ENCODE measurements at regions not wholly inside any gene's neighbourhood (a gene's known extent, or its start where the extent isn't known, plus 50 kb on each side); places are given as distances from the start of the nearest gene placed in this dataset.
"Not testable (repeated sequence)": the region's sequence is repeated elsewhere in the genome, so short reads cannot be mapped to it uniquely, and the experiment has no call there.

GRCh38 chr9:90489066-90489465 lies 153.6 kb downstream of the DIRAS2 start:
- no peak overlapping the region for H3K27ac ChIP-seq (ENCODE audit: insufficient read depth, low read depth, low read length, poor library complexity, severe bottlenecking)
- no peaks in the 10 kb centered on the region for H3K36me3 ChIP-seq (ENCODE audit: control insufficient read depth, insufficient read depth, low read length)
- 91 to 96% methylated on average over 4 of the region's 4 CpGs for WGBS, 2 experiments
- no peak overlapping the region for H3K4me3 ChIP-seq (ENCODE audit: insufficient read depth, low read depth, low read length)
- no peaks in the 10 kb centered on the region for H3K9me3 ChIP-seq (ENCODE audit: control insufficient read depth, low read length)
- H3K27me3 ChIP-seq (ENCODE audit: control insufficient read depth, insufficient read depth, low read length, poor library complexity, severe bottlenecking), result no peaks in the 10 kb centered on the region
- H3K4me1 ChIP-seq (ENCODE audit: control insufficient read depth, insufficient read depth, low read length), result no peaks in the 10 kb centered on the region

GRCh38 chr9:90499761-90500160 lies 142.9 kb downstream of the DIRAS2 start:
- Histone ChIP-seq H3K27ac (ENCODE audit: insufficient read depth, low read depth, low read length, poor library complexity, severe bottlenecking) (no peak overlapping the region), H3K36me3 (ENCODE audit: control insufficient read depth, insufficient read depth, low read length) (no peaks in the 10 kb centered on the region), H3K4me3 (ENCODE audit: insufficient read depth, low read depth, low read length) (no peak overlapping the region), H3K9me3 (ENCODE audit: control insufficient read depth, low read length) (no peaks in the 10 kb centered on the region), H3K4me1 (ENCODE audit: control insufficient read depth, insufficient read depth, low read length) (peaks cover 7% of the 10 kb centered on the region), H3K27me3 (ENCODE audit: control insufficient read depth, insufficient read depth, low read length, poor library complexity, severe bottlenecking) (no peaks in the 10 kb centered on the region)
- 95 to 100% methylated on average over 2 of the region's 2 CpGs for WGBS, 2 experiments

GRCh38 chr9:90502134-90502533 lies 140.5 kb downstream of the DIRAS2 start:
- Histone ChIP-seq H3K27me3 (ENCODE audit: control insufficient read depth, insufficient read depth, low read length, poor library complexity, severe bottlenecking) (no peaks in the 10 kb centered on the region), H3K4me3 (ENCODE audit: insufficient read depth, low read depth, low read length) (no peak overlapping the region), H3K9me3 (ENCODE audit: control insufficient read depth, low read length) (no peaks in the 10 kb centered on the region), H3K27ac (ENCODE audit: insufficient read depth, low read depth, low read length, poor library complexity, severe bottlenecking) (no peak overlapping the region), H3K36me3 (ENCODE audit: control insufficient read depth, insufficient read depth, low read length) (no peaks in the 10 kb centered on the region), H3K4me1 (ENCODE audit: control insufficient read depth, insufficient read depth, low read length) (peaks cover 7% of the 10 kb centered on the region)
- WGBS, 2 experiments, result 30 to 40% methylated on average over 3 to 4 of the region's 4 CpGs

- no peaks in the 10 kb centered on the region for H3K9me3 ChIP-seq (ENCODE audit: control insufficient read depth, low read length)
- H3K4me3 ChIP-seq (ENCODE audit: insufficient read depth, low read depth, low read length), result no peak overlapping the region
- peaks cover 7% of the 10 kb centered on the region for H3K4me1 ChIP-seq (ENCODE audit: control insufficient read depth, insufficient read depth, low read length)
- H3K36me3 ChIP-seq (ENCODE audit: control insufficient read depth, insufficient read depth, low read length), result no peaks in the 10 kb centered on the region
- H3K27me3 ChIP-seq (ENCODE audit: control insufficient read depth, insufficient read depth, low read length, poor library complexity, severe bottlenecking), result no peaks in the 10 kb centered on the region
- H3K27ac ChIP-seq (ENCODE audit: insufficient read depth, low read depth, low read length, poor library complexity, severe bottlenecking), result no peak overlapping the region
Measured at GRCh38 chr9:90504486-90504885, 138.1 kb downstream of the DIRAS2 start.

- no peak overlapping the region for H3K4me3 ChIP-seq (ENCODE audit: insufficient read depth, low read depth, low read length)
- no peaks in the 10 kb centered on the region for H3K36me3 ChIP-seq (ENCODE audit: control insufficient read depth, insufficient read depth, low read length)
- no peak overlapping the region for H3K27ac ChIP-seq (ENCODE audit: insufficient read depth, low read depth, low read length, poor library complexity, severe bottlenecking)
- WGBS, 2 experiments, result 82% methylated on average over 1 of the region's 1 CpG; no CpG with 5 or more reads in 1 of the 2 experiments
- H3K4me1 ChIP-seq (ENCODE audit: control insufficient read depth, insufficient read depth, low read length), result peaks cover 7% of the 10 kb centered on the region
- no peaks in the 10 kb centered on the region for H3K27me3 ChIP-seq (ENCODE audit: control insufficient read depth, insufficient read depth, low read length, poor library complexity, severe bottlenecking)
- H3K9me3 ChIP-seq (ENCODE audit: control insufficient read depth, low read length), result no peaks in the 10 kb centered on the region
Measured at GRCh38 chr9:90505695-90506094, 136.9 kb downstream of the DIRAS2 start.

- H3K4me3 ChIP-seq (ENCODE audit: insufficient read depth, low read depth, low read length); H3K27me3 ChIP-seq (ENCODE audit: control insufficient read depth, insufficient read depth, low read length, poor library complexity, severe bottlenecking); H3K4me1 ChIP-seq (ENCODE audit: control insufficient read depth, insufficient read depth, low read length); H3K27ac ChIP-seq (ENCODE audit: insufficient read depth, low read depth, low read length, poor library complexity, severe bottlenecking); H3K9me3 ChIP-seq (ENCODE audit: control insufficient read depth, low read length); H3K36me3 ChIP-seq (ENCODE audit: control insufficient read depth, insufficient read depth, low read length): not testable (repeated sequence)
- 91 to 94% methylated on average over 4 of the region's 4 CpGs for WGBS, 2 experiments
Measured at GRCh38 chr9:90506402-90506801, 136.2 kb downstream of the DIRAS2 start.

- Histone ChIP-seq H3K27me3 (ENCODE audit: control insufficient read depth, insufficient read depth, low read length, poor library complexity, severe bottlenecking) (no peaks in the 10 kb centered on the region), H3K36me3 (ENCODE audit: control insufficient read depth, insufficient read depth, low read length) (no peaks in the 10 kb centered on the region), H3K9me3 (ENCODE audit: control insufficient read depth, low read length) (no peaks in the 10 kb centered on the region), H3K4me1 (ENCODE audit: control insufficient read depth, insufficient read depth, low read length) (no peaks in the 10 kb centered on the region), H3K27ac (ENCODE audit: insufficient read depth, low read depth, low read length, poor library complexity, severe bottlenecking) (no peak overlapping the region), H3K4me3 (ENCODE audit: insufficient read depth, low read depth, low read length) (no peak overlapping the region)
- WGBS, 2 experiments, result 100% methylated on average over 1 to 2 of the region's 2 CpGs
Measured at GRCh38 chr9:90507621-90508020, 135.0 kb downstream of the DIRAS2 start.

GRCh38 chr9:90508940-90509339 lies 133.7 kb downstream of the DIRAS2 start:
- 87 to 89% methylated on average over 2 of the region's 2 CpGs for WGBS, 2 experiments
- H3K9me3 ChIP-seq (ENCODE audit: control insufficient read depth, low read length), result no peaks in the 10 kb centered on the region
- H3K27me3 ChIP-seq (ENCODE audit: control insufficient read depth, insufficient read depth, low read length, poor library complexity, severe bottlenecking), result no peaks in the 10 kb centered on the region
- H3K27ac ChIP-seq (ENCODE audit: insufficient read depth, low read depth, low read length, poor library complexity, severe bottlenecking), result no peak overlapping the region
- H3K36me3 ChIP-seq (ENCODE audit: control insufficient read depth, insufficient read depth, low read length), result no peaks in the 10 kb centered on the region
- H3K4me3 ChIP-seq (ENCODE audit: insufficient read depth, low read depth, low read length), result no peak overlapping the region
- no peaks in the 10 kb centered on the region for H3K4me1 ChIP-seq (ENCODE audit: control insufficient read depth, insufficient read depth, low read length)

GRCh38 chr9:90511711-90512110 lies 130.9 kb downstream of the DIRAS2 start:
- no peaks in the 10 kb centered on the region for H3K9me3 ChIP-seq (ENCODE audit: control insufficient read depth, low read length)
- H3K36me3 ChIP-seq (ENCODE audit: control insufficient read depth, insufficient read depth, low read length), result no peaks in the 10 kb centered on the region
- H3K4me3 ChIP-seq (ENCODE audit: insufficient read depth, low read depth, low read length), result no peak overlapping the region
- no peaks in the 10 kb centered on the region for H3K4me1 ChIP-seq (ENCODE audit: control insufficient read depth, insufficient read depth, low read length)
- no peaks in the 10 kb centered on the region for H3K27me3 ChIP-seq (ENCODE audit: control insufficient read depth, insufficient read depth, low read length, poor library complexity, severe bottlenecking)
- 87 to 90% methylated on average over 6 of the region's 6 CpGs for WGBS, 2 experiments
- H3K27ac ChIP-seq (ENCODE audit: insufficient read depth, low read depth, low read length, poor library complexity, severe bottlenecking), result no peak overlapping the region

GRCh38 chr9:90514877-90515276 lies 127.7 kb downstream of the DIRAS2 start:
- Histone ChIP-seq H3K27ac (ENCODE audit: insufficient read depth, low read depth, low read length, poor library complexity, severe bottlenecking) (no peak overlapping the region), H3K4me1 (ENCODE audit: control insufficient read depth, insufficient read depth, low read length) (no peaks in the 10 kb centered on the region), H3K27me3 (ENCODE audit: control insufficient read depth, insufficient read depth, low read length, poor library complexity, severe bottlenecking) (no peaks in the 10 kb centered on the region), H3K36me3 (ENCODE audit: control insufficient read depth, insufficient read depth, low read length) (no peaks in the 10 kb centered on the region), H3K4me3 (ENCODE audit: insufficient read depth, low read depth, low read length) (no peak overlapping the region), H3K9me3 (ENCODE audit: control insufficient read depth, low read length) (no peaks in the 10 kb centered on the region)
- WGBS, 2 experiments, result 91% methylated on average over 3 of the region's 3 CpGs

- Histone ChIP-seq H3K27ac (ENCODE audit: insufficient read depth, low read depth, low read length, poor library complexity, severe bottlenecking) (no peak overlapping the region), H3K4me1 (ENCODE audit: control insufficient read depth, insufficient read depth, low read length) (no peaks in the 10 kb centered on the region), H3K9me3 (ENCODE audit: control insufficient read depth, low read length) (no peaks in the 10 kb centered on the region), H3K27me3 (ENCODE audit: control insufficient read depth, insufficient read depth, low read length, poor library complexity, severe bottlenecking) (no peaks in the 10 kb centered on the region), H3K4me3 (ENCODE audit: insufficient read depth, low read depth, low read length) (no peak overlapping the region), H3K36me3 (ENCODE audit: control insufficient read depth, insufficient read depth, low read length) (no peaks in the 10 kb centered on the region)
- 93 to 94% methylated on average over 5 of the region's 5 CpGs for WGBS, 2 experiments
Measured at GRCh38 chr9:90515510-90515909, 127.1 kb downstream of the DIRAS2 start.
